Gastrocnemius medialis (tissue), 4 donors: ENCODE measurements at regions not wholly inside any gene's neighbourhood (a gene's known extent, or its start where the extent isn't known, plus 50 kb on each side); places are given as distances from the start of the nearest gene placed in this dataset.

ENCODE experiments used
- ATAC-seq, 2 donors: fragments of 150-250 bp; one replicate each; pipeline ENCODE4 v1.9.1; 2016
- DNase-seq, 2 donors: peaks; one replicate each; pipeline ENCODE4 v3.0.0-alpha.2; 2019
- H3K27ac ChIP-seq, 4 donors: fragments of 200-600 bp; sonication (generic); 1 replicate in 1 of 4; 2 replicates in 3 of 4; pipeline ENCODE4 v1.5.1; 2016 to 2018; ENCODE audit warnings: mild to moderate bottlenecking in 2 of 4, moderate library complexity in 1 of 4
- H3K27me3 ChIP-seq, 3 donors: fragments of 200-600 bp; sonication (generic) in 2 of 3; 1 replicate in 1 of 3; 2 replicates in 2 of 3; pipeline versions ENCODE4 v1.5.1 to v1.6.0; 2016 to 2019; ENCODE audit warnings: mild to moderate bottlenecking in 1 of 3, moderate library complexity in 1 of 3
- H3K36me3 ChIP-seq, 2 donors: fragments of 200-600 bp; sonication (generic) in 1 of 2; one replicate each; pipeline ENCODE4 v1.5.1; 2017 to 2018
- H3K4me1 ChIP-seq, 2 donors: fragments of 200-600 bp; sonication (generic) in 1 of 2; one replicate each; pipeline ENCODE4 v1.5.1; 2016 to 2017; ENCODE audit warnings: mild to moderate bottlenecking in 2 of 2
- H3K4me3 ChIP-seq, 4 donors: fragments of 200-600 bp; sonication (generic) in 3 of 4; 1 replicate in 1 of 4; 2 replicates in 3 of 4; pipeline ENCODE4 v1.5.1; 2016 to 2019; ENCODE audit warnings: mild to moderate bottlenecking in 2 of 4
- H3K9me3 ChIP-seq, 3 donors: fragments of 200-600 bp; sonication (generic) in 2 of 3; 1 replicate in 1 of 3; 2 replicates in 2 of 3; pipeline ENCODE4 v1.5.1; 2016 to 2019
- POLR2A ChIP-seq, 2 donors: fragments of 450-650 bp; IDR thresholded peaks; one replicate each; pipeline ENCODE4 v1.6.1; 2017; ENCODE audit warnings: antibody characterized with exemption in 2 of 2, mild to moderate bottlenecking in 2 of 2, moderate library complexity in 2 of 2
- in situ Hi-C, 4 donors: fragments of 200-750 bp; cut with MboI; loops; one replicate each; pipeline versions ENCODE4 v1.15.0 to v1.8.0; 2017; ENCODE audit warnings: low sequenced_read_pairs in 4 of 4
- intact Hi-C: fragments of 100-400 bp; cut with DNase I; formaldehyde crosslinking; loops from one replicate; pipeline ENCODE4 v1.15.1; 2023; ENCODE audit warnings: low total_unique reads
- TF ChIP-seq, protein P1 (sequence below), 5 experiments: fragments of 450-650 bp in 3 of 5; fragments of 200-600 bp in 2 of 5; sonication (generic) in 2 of 5; IDR thresholded peaks in 4 of 5; conservative IDR thresholded peaks in 1 of 5; 1 replicate in 4 of 5; 2 replicates in 1 of 5; pipeline ENCODE4 v1.5.1; 2016 to 2019; ENCODE audit warnings: antibody characterized with exemption in 5 of 5, mild to moderate bottlenecking in 3 of 5, moderate library complexity in 3 of 5

DNA sequence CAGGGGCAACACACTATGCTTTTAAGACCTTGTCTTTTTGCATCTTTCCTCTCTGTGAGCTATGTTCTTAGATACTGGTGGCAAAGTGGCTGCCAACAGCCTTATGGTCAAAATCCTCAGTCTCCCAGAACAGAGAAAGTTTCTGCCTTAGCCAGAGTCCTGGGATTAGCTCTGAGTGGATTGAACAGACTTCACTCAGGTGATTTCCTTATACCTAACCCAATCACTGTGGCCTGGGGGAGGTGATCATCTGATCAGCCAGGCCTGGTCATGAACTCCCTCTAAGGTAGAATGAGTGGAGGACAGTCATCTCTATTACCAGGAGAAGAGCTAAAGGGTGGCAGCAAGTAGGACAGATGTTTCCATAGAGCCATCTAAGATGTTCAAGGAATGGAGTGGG is 218.5 kb upstream of the E2F8 start:
- ATAC-seq (no peak), DNase-seq (no peak)
- no peak overlapping the region for H3K27ac ChIP-seq
- H3K27me3 ChIP-seq, result no peaks in the 10 kb centered on the region
- no peak for TF ChIP-seq POLR2A (IDR thresholded peaks at IDR 0.05)
- TF ChIP-seq, protein P1, sequence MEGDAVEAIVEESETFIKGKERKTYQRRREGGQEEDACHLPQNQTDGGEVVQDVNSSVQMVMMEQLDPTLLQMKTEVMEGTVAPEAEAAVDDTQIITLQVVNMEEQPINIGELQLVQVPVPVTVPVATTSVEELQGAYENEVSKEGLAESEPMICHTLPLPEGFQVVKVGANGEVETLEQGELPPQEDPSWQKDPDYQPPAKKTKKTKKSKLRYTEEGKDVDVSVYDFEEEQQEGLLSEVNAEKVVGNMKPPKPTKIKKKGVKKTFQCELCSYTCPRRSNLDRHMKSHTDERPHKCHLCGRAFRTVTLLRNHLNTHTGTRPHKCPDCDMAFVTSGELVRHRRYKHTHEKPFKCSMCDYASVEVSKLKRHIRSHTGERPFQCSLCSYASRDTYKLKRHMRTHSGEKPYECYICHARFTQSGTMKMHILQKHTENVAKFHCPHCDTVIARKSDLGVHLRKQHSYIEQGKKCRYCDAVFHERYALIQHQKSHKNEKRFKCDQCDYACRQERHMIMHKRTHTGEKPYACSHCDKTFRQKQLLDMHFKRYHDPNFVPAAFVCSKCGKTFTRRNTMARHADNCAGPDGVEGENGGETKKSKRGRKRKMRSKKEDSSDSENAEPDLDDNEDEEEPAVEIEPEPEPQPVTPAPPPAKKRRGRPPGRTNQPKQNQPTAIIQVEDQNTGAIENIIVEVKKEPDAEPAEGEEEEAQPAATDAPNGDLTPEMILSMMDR (IDR thresholded peaks at IDR 0.05 in 4 of 5, conservative IDR thresholded peaks at IDR 0.05 in 1 of 5), result no peak
- intact Hi-C loops, result no loop called here
- H3K9me3 ChIP-seq, result no peaks in the 10 kb centered on the region
- no peak overlapping the region for H3K4me3 ChIP-seq
- in situ Hi-C loops, result no loop called here
- no peaks in the 10 kb centered on the region for H3K36me3 ChIP-seq
- H3K4me1 ChIP-seq, result peaks cover 0 to 8% of the 10 kb centered on the region in 2 donors

DNA sequence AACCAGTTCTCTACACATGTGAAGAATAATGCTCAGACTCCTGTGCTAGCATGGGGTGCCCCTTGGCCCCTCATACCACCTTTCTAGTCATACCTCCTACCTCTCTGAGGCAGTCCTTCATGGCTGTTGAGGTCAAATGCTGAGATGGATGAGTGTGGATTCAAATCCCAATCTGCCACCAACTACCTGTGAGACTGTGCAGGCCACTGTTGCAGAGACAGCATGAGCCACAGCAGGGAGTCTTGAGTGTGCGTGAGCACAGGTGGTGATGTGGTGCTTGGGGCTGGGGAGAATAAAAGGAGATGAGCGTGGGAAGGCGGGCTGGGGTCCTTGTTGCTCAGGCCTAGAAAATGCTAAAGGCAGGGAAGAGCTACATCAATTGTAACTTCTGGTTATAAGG is 218.0 kb upstream of the E2F8 start:
- TF ChIP-seq, protein P1 (IDR thresholded peaks at IDR 0.05 in 4 of 5, conservative IDR thresholded peaks at IDR 0.05 in 1 of 5), result no peak
- TF ChIP-seq POLR2A (IDR thresholded peaks at IDR 0.05), result no peak
- ATAC-seq (no peak), DNase-seq (no peak)
- Histone ChIP-seq H3K4me1 (peaks cover 0 to 8% of the 10 kb centered on the region in 2 donors), H3K27ac (no peak overlapping the region), H3K36me3 (no peaks in the 10 kb centered on the region), H3K27me3 (no peaks in the 10 kb centered on the region), H3K9me3 (no peaks in the 10 kb centered on the region), H3K4me3 (no peak overlapping the region)
- intact Hi-C loops (no loop called here), in situ Hi-C loops (no loop called here)

DNA sequence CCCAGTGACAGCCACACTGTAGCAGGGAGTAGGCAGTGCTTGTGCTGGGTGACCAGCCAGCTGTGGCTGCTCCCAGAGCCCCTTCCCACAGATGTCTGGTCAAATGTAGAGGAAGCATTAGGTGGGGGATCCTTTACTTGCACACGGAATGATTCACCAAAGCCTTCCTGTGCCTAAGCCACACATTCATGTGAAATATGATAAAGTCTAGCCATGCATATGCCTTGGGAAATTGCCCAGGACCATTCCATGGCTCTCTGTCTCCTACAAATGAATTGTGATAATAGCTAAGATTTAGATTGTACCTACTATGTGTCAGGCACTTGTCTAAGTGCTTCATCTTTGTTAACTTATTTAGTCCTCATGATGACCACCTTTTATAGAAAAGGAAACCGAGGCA is 217.5 kb upstream of the E2F8 start:
- intact Hi-C loops, result no loop called here
- in situ Hi-C loops, result no loop called here
- H3K27me3 ChIP-seq, result no peaks in the 10 kb centered on the region
- H3K4me3 ChIP-seq, result no peak overlapping the region
- no peaks in the 10 kb centered on the region for H3K36me3 ChIP-seq
- ATAC-seq, result no peak
- no peak for DNase-seq
- H3K4me1 ChIP-seq, result peaks cover 0 to 8% of the 10 kb centered on the region in 2 donors
- no peak overlapping the region for H3K27ac ChIP-seq
- H3K9me3 ChIP-seq, result no peaks in the 10 kb centered on the region
- TF ChIP-seq, protein P1 (IDR thresholded peaks at IDR 0.05 in 4 of 5, conservative IDR thresholded peaks at IDR 0.05 in 1 of 5), result no peak
- TF ChIP-seq POLR2A (IDR thresholded peaks at IDR 0.05), result no peak

DNA sequence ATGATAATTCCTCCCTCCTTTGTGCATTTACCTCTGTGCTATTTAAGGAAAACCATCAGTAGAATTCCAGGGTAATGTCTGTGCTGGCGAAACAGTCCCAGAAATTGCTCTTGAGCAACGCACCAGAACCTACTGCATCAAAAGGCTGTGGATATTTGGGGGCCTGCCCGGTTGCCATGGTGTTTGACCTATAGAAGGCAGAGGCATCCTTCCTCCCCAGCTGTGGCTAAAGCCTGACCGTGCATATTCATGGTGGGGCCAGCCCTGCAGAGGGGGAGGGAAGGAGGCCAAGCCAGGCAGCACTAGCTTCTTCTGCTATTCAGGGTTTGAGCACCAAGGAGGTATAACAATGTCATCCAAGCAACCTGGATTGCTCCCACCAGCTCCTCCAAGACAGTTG is 215.0 kb upstream of the E2F8 start:
- Histone ChIP-seq H3K27me3 (no peaks in the 10 kb centered on the region), H3K27ac (no peak overlapping the region), H3K36me3 (no peaks in the 10 kb centered on the region), H3K4me1 (no peaks in the 10 kb centered on the region), H3K9me3 (no peaks in the 10 kb centered on the region), H3K4me3 (no peak overlapping the region)
- TF ChIP-seq, protein P1 (IDR thresholded peaks at IDR 0.05 in 4 of 5, conservative IDR thresholded peaks at IDR 0.05 in 1 of 5), result no peak
- no peak for TF ChIP-seq POLR2A (IDR thresholded peaks at IDR 0.05)
- no peak for ATAC-seq
- in situ Hi-C loops (no loop called here), intact Hi-C loops (no loop called here)
- peak in 1 of 2 donors; percentile 25 for DNase-seq

DNA sequence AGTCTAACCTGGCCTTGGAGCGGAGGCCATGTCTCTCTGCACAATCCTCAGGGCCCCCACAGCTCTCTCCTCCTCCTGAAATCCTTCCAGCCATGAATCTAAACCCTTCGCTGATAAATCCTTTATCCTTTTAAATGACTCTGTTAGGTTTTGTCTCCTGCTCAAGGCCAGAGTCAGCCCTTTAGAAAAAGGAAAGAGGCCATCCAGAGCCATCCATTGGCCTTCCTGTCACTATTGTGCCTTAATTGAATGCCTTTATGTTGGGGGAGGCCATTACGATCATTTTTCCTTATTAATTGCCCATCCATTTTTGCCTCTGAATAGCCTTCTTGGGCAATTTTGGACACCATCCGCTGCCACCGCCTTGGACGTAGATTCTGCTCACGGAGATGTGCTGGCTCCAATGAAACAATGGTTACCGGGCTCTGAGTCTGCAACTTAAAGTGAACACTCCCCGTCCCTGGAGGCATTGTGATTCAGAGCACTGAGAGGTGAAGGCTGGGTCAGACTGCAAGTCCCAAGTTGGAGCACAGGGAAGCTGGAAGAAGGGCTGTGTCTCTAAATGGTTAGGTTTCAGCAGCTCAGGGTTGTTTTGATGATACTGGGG is 213.0 kb upstream of the E2F8 start:
- intact Hi-C loops, result no loop called here
- peak in 1 of 2 donors; percentile 41 for DNase-seq

More for the DNA sequence above, 213.0 kb upstream of the E2F8 start:
- Histone ChIP-seq H3K9me3 (no peaks in the 10 kb centered on the region), H3K4me1 (no peaks in the 10 kb centered on the region), H3K27ac (no peak overlapping the region), H3K36me3 (no peaks in the 10 kb centered on the region), H3K27me3 (no peaks in the 10 kb centered on the region), H3K4me3 (no peak overlapping the region)
- TF ChIP-seq, protein P1 (IDR thresholded peaks at IDR 0.05 in 4 of 5, conservative IDR thresholded peaks at IDR 0.05 in 1 of 5), result no peak
- no peak for TF ChIP-seq POLR2A (IDR thresholded peaks at IDR 0.05)
- ATAC-seq, result peak in 1 of 2 donors; percentile 54
- in situ Hi-C loops, result no loop called here
